ENCODE measurements at regions not wholly inside any gene's neighbourhood (a gene's known extent, or its start where the extent isn't known, plus 50 kb on each side); places are given as distances from the start of the nearest gene placed in this dataset.
A peak's percentile ranks its signal among the peaks of the same experiment; 100 is the strongest.

GRCh38 chr14:101119830-101120571 is 216.5 kb upstream of the RTL1 start:
- peak; percentile 62 for DNase-seq (ENCODE audit: missing footprints)
- intact Hi-C loops (cut with DNase I): no loop called here
- peak; percentile 66 for ATAC-seq

- intact Hi-C loops (cut with DNase I): no loop called here
- peak; percentile 85 for DNase-seq (ENCODE audit: missing footprints)
- ATAC-seq: peak; percentile 45
Observed at GRCh38 chr14:101120641-101121507, 217.4 kb upstream of the RTL1 start.

GRCh38 chr14:101121508-101122139 is 218.1 kb upstream of the RTL1 start:
- intact Hi-C loops (cut with DNase I): no loop called here
- ATAC-seq (no peak), DNase-seq (ENCODE audit: missing footprints) (no peak)

GRCh38 chr14:101122237-101123141 is 219.0 kb upstream of the RTL1 start:
- ATAC-seq (no peak), DNase-seq (ENCODE audit: missing footprints) (peak; percentile 39)
- intact Hi-C loops (cut with DNase I): no loop called here

GRCh38 chr14:101123618-101124510 is 220.3 kb upstream of the RTL1 start:
- peak; percentile 34 for DNase-seq (ENCODE audit: missing footprints)
- no peak for ATAC-seq
- intact Hi-C loops (cut with DNase I): no loop called here

GRCh38 chr14:101124815-101125214 is 221.3 kb upstream of the RTL1 start:
- intact Hi-C loops (cut with DNase I): no loop called here
- peak; percentile 53 for DNase-seq (ENCODE audit: missing footprints)

GRCh38 chr14:101125313-101125712 is 221.8 kb upstream of the RTL1 start:
- DNase-seq (ENCODE audit: missing footprints) (no peak), ATAC-seq (no peak)
- intact Hi-C loops (cut with DNase I): no loop called here

More at GRCh38 chr14:101124815-101125214, 221.3 kb upstream of the RTL1 start:
- ATAC-seq: no peak

GRCh38 chr14:101125719-101126651 is 222.5 kb upstream of the RTL1 start:
- ATAC-seq (no peak), DNase-seq (ENCODE audit: missing footprints) (no peak)
- intact Hi-C loops (cut with DNase I): no loop called here

GRCh38 chr14:101126731-101127130 is 223.2 kb upstream of the RTL1 start:
- no peak for ATAC-seq
- intact Hi-C loops (cut with DNase I): no loop called here
- no peak for DNase-seq (ENCODE audit: missing footprints)

- ATAC-seq (no peak), DNase-seq (ENCODE audit: missing footprints) (peak; percentile 55)
- intact Hi-C loops (cut with DNase I): no loop called here
Observed at GRCh38 chr14:101127224-101127623, 223.7 kb upstream of the RTL1 start.

- intact Hi-C loops (cut with DNase I): no loop called here
- DNase-seq (ENCODE audit: missing footprints) (peak; percentile 33), ATAC-seq (no peak)
Observed at GRCh38 chr14:101128478-101129321, 225.2 kb upstream of the RTL1 start.

GRCh38 chr14:101129521-101130167 is 226.1 kb upstream of the RTL1 start:
- DNase-seq (ENCODE audit: missing footprints) (no peak), ATAC-seq (no peak)
- intact Hi-C loops (cut with DNase I): no loop called here

GRCh38 chr14:101130861-101131260 is 227.3 kb upstream of the RTL1 start:
- ATAC-seq (no peak), DNase-seq (ENCODE audit: missing footprints) (peak; percentile 34)
- intact Hi-C loops (cut with DNase I): no loop called here

- no peak for ATAC-seq
- intact Hi-C loops (cut with DNase I): no loop called here
- DNase-seq (ENCODE audit: missing footprints): peak; percentile 39
Observed at GRCh38 chr14:101131451-101131916, 228.0 kb upstream of the RTL1 start.

GRCh38 chr14:101132051-101132571 is 228.6 kb upstream of the RTL1 start:
- DNase-seq (ENCODE audit: missing footprints): peak; percentile 59
- no peak for ATAC-seq
- intact Hi-C loops (cut with DNase I): no loop called here

All from Right ventricle myocardium inferior (tissue), 1 donor.